ENCODE measurements at regions not wholly inside any gene's neighbourhood (a gene's known extent, or its start where the extent isn't known, plus 50 kb on each side); places are given as distances from the start of the nearest gene placed in this dataset.

GRCh38 chr3:153880493-153880892 lies 240.7 kb upstream of the ARHGEF26 start:
- no peak for TF ChIP-seq ZEB2 (tag by site-specific recombination; IDR thresholded peaks at IDR 0.05)
- no peak for TF ChIP-seq ZNF660 (tag by site-specific recombination; IDR thresholded peaks at IDR 0.05)
- TF ChIP-seq ZNF324 (tag by site-specific recombination; IDR thresholded peaks at IDR 0.05): no peak
- TF ChIP-seq, protein P1, sequence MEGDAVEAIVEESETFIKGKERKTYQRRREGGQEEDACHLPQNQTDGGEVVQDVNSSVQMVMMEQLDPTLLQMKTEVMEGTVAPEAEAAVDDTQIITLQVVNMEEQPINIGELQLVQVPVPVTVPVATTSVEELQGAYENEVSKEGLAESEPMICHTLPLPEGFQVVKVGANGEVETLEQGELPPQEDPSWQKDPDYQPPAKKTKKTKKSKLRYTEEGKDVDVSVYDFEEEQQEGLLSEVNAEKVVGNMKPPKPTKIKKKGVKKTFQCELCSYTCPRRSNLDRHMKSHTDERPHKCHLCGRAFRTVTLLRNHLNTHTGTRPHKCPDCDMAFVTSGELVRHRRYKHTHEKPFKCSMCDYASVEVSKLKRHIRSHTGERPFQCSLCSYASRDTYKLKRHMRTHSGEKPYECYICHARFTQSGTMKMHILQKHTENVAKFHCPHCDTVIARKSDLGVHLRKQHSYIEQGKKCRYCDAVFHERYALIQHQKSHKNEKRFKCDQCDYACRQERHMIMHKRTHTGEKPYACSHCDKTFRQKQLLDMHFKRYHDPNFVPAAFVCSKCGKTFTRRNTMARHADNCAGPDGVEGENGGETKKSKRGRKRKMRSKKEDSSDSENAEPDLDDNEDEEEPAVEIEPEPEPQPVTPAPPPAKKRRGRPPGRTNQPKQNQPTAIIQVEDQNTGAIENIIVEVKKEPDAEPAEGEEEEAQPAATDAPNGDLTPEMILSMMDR (tag by site-specific recombination; IDR thresholded peaks at IDR 0.05): no peak
- no peak for TF ChIP-seq YY1 (tag by site-specific recombination; IDR thresholded peaks at IDR 0.05)
- TF ChIP-seq ZNF830 (tag by site-specific recombination; IDR thresholded peaks at IDR 0.05; ENCODE audit: low read depth): no peak

Measured in HEK293 (cell line).